ENCODE measurements at regions not wholly inside any gene's neighbourhood (a gene's known extent, or its start where the extent isn't known, plus 50 kb on each side); places are given as distances from the start of the nearest gene placed in this dataset.

DNA sequence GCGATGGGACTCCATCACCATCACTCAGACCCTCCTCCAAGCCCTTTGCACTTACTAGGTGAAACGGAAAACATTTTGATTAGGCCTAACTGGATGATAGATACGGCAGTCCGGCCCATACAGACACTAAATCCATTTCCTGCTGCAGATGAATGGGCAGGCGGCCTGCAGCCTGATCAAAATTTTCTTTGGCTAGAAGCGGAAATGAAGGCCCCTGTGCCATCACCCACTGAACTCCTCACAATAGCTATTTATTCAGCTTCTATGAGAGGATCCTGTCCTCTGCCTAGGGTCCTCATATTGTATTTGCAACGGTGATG lies 200.5 kb downstream of the OMA1 start:
- no peak overlapping the region for H3K27ac Mint-ChIP-seq
- H3K27me3 Mint-ChIP-seq = no peaks in the 10 kb centered on the region

GRCh38 chr1:58345215-58346035 lies 201.1 kb downstream of the OMA1 start:
- no peaks in the 10 kb centered on the region for H3K27me3 Mint-ChIP-seq
- H3K27ac Mint-ChIP-seq = no peak overlapping the region
- H3K36me3 Mint-ChIP-seq = no peaks in the 10 kb centered on the region
- no peaks in the 10 kb centered on the region for H3K4me1 Mint-ChIP-seq
- no peak for DNase-seq
- H3K4me3 Mint-ChIP-seq = no peak overlapping the region
- no peaks in the 10 kb centered on the region for H3K9me3 Mint-ChIP-seq

More for the DNA sequence above, 200.5 kb downstream of the OMA1 start:
- DNase-seq = no peak
- Mint-ChIP-seq H3K4me3 (no peak overlapping the region), H3K36me3 (no peaks in the 10 kb centered on the region), H3K4me1 (no peaks in the 10 kb centered on the region), H3K9me3 (peaks cover 3% of the 10 kb centered on the region)

DNA sequence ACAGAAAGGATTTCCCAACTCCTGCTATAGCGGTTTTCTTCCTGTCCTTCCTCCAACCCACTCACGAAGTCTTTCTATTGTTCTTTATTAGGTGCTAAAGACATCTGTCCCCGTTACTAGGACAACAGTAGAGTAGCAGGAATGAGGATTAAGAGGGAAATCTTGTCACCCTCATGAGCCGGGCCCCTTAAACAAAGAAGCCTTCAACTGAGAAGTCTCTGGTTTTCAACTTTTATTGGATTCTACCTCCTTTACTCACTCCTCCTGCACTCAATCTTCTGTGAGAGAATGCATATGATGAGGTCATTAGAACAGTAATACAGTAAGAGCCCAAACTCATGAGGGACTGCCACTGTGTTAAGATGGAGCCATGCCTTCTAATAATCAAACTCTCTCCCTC lies 206.3 kb downstream of the OMA1 start:
- Mint-ChIP-seq H3K4me3 (no peak overlapping the region), H3K27me3 (no peaks in the 10 kb centered on the region)
- no peak for DNase-seq

DNA sequence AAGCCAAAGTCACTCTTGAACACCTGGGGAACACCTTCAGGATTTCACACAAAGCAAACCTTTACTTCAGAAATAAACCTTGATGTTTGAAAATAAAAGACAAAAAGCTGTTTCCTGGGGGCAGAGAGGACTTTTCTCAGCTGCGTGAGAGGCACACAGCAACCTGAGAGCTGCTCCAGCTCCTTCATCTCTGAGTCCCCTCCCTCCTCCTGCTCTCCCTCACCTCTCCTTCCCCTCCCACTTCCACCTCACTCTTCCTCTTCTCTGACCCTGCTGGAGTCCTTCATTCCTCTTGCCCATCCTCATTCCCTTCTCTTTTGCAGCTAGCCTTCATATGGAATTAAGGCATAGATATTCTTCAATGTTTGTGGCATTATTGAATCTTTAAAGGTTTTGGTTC lies 208.4 kb downstream of the OMA1 start:
- Mint-ChIP-seq H3K27me3 (no peaks in the 10 kb centered on the region), H3K4me1 (no peaks in the 10 kb centered on the region), H3K36me3 (no peaks in the 10 kb centered on the region), H3K9me3 (no peaks in the 10 kb centered on the region), H3K27ac (no peak overlapping the region), H3K4me3 (no peak overlapping the region)
- no peak for DNase-seq

More for the DNA sequence above, 206.3 kb downstream of the OMA1 start:
- H3K36me3 Mint-ChIP-seq = no peaks in the 10 kb centered on the region
- H3K4me1 Mint-ChIP-seq = no peaks in the 10 kb centered on the region
- no peaks in the 10 kb centered on the region for H3K9me3 Mint-ChIP-seq
- H3K27ac Mint-ChIP-seq = no peak overlapping the region

- no peaks in the 10 kb centered on the region for H3K4me1 Mint-ChIP-seq
- H3K4me3 Mint-ChIP-seq = no peak overlapping the region
- H3K27ac Mint-ChIP-seq = no peak overlapping the region
- no peaks in the 10 kb centered on the region for H3K27me3 Mint-ChIP-seq
- no peak for DNase-seq
- no peaks in the 10 kb centered on the region for H3K36me3 Mint-ChIP-seq
- no peaks in the 10 kb centered on the region for H3K9me3 Mint-ChIP-seq
Observed at GRCh38 chr1:58333511-58333910, 213.0 kb downstream of the OMA1 start.

DNA sequence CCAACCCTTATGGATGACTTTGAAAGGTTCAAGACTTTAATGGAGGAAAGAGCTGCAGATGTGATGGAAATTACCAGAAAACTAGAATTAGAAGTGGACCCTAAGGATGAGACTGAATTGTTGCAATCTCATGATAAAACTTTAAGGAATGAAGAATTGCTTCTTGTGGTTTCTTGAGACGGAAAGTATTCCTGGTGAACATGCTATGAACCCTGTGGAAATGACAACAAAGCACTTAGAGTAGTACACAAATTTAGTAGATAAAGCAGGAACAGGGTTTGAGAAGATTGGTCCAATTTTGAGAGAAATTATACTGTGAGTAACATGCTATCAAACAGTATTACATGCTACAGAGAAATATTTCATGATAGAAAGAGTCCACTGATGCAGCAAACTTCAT lies 215.4 kb downstream of the OMA1 start:
- H3K27ac Mint-ChIP-seq = no peak overlapping the region
- no peak overlapping the region for H3K4me3 Mint-ChIP-seq
- H3K4me1 Mint-ChIP-seq = no peaks in the 10 kb centered on the region
- H3K9me3 Mint-ChIP-seq = no peaks in the 10 kb centered on the region
- H3K36me3 Mint-ChIP-seq = no peaks in the 10 kb centered on the region
- H3K27me3 Mint-ChIP-seq = no peaks in the 10 kb centered on the region
- no peak for DNase-seq

DNA sequence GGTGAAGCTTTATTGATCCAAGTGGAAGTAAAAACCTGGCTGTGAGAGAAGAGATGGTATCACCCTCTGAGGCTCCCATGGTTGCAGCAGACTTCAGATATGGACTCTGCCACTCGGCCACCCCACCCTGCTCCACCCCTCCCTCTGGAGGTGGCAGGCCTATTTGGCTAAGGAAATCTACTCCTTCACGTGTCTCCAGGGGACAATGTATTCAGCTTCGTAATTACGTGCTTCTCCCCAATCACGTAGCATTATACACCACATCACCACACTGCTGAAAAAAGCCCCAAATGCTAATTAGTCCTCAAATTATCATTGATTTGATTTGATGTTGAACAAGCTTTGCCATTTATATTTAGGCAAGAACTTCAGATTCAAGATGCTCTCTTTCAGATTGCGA lies 220.7 kb downstream of the OMA1 start:
- H3K4me1 Mint-ChIP-seq = peaks cover 10% of the 10 kb centered on the region
- DNase-seq = no peak
- peaks cover 7% of the 10 kb centered on the region for H3K9me3 Mint-ChIP-seq
- H3K36me3 Mint-ChIP-seq = no peaks in the 10 kb centered on the region
- H3K4me3 Mint-ChIP-seq = no peak overlapping the region
- H3K27ac Mint-ChIP-seq = no peak overlapping the region
- no peaks in the 10 kb centered on the region for H3K27me3 Mint-ChIP-seq

GRCh38 chr1:58324558-58324957 lies 222.0 kb downstream of the OMA1 start:
- peaks cover 10% of the 10 kb centered on the region for H3K4me1 Mint-ChIP-seq
- H3K9me3 Mint-ChIP-seq = peaks cover 7% of the 10 kb centered on the region
- no peak for DNase-seq
- no peak overlapping the region for H3K4me3 Mint-ChIP-seq
- H3K27me3 Mint-ChIP-seq = no peaks in the 10 kb centered on the region
- peak overlapping the region; percentile 10 for H3K27ac Mint-ChIP-seq
- no peaks in the 10 kb centered on the region for H3K36me3 Mint-ChIP-seq

GRCh38 chr1:58318157-58319005 lies 228.1 kb downstream of the OMA1 start:
- Mint-ChIP-seq H3K27ac (no peak overlapping the region), H3K9me3 (peaks cover 7% of the 10 kb centered on the region), H3K4me1 (no peaks in the 10 kb centered on the region), H3K4me3 (no peak overlapping the region), H3K36me3 (no peaks in the 10 kb centered on the region), H3K27me3 (no peaks in the 10 kb centered on the region)
- DNase-seq = no peak

DNA sequence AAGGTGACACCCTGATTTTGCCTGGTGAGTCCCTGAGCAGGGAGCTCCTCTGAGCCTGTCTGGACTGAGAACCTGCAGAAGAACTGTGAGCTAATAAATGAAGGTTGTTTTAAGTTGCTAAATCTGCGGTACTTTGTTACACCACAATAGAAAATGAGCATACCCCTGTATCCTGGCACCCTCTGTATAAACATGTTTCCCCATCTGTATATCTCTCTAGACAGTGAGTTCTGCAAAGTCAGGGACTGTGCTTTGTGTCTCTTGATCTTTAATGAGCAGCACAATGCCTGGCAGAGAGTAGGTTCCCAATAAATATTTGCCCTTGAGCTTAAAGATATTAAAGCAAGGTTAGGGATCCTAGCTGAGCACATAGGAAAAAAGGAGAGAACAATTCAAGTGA lies 228.8 kb downstream of the OMA1 start:
- Mint-ChIP-seq H3K4me1 (no peaks in the 10 kb centered on the region), H3K36me3 (no peaks in the 10 kb centered on the region), H3K27ac (no peak overlapping the region), H3K27me3 (no peaks in the 10 kb centered on the region), H3K9me3 (peaks cover 7% of the 10 kb centered on the region), H3K4me3 (no peak overlapping the region)
- no peak for DNase-seq

GRCh38 chr1:58317086-58317485 lies 229.4 kb downstream of the OMA1 start:
- DNase-seq = no peak
- no peaks in the 10 kb centered on the region for H3K4me1 Mint-ChIP-seq
- no peaks in the 10 kb centered on the region for H3K36me3 Mint-ChIP-seq
- no peaks in the 10 kb centered on the region for H3K27me3 Mint-ChIP-seq
- H3K4me3 Mint-ChIP-seq = no peak overlapping the region
- peaks cover 4% of the 10 kb centered on the region for H3K9me3 Mint-ChIP-seq
- H3K27ac Mint-ChIP-seq = no peak overlapping the region

DNA sequence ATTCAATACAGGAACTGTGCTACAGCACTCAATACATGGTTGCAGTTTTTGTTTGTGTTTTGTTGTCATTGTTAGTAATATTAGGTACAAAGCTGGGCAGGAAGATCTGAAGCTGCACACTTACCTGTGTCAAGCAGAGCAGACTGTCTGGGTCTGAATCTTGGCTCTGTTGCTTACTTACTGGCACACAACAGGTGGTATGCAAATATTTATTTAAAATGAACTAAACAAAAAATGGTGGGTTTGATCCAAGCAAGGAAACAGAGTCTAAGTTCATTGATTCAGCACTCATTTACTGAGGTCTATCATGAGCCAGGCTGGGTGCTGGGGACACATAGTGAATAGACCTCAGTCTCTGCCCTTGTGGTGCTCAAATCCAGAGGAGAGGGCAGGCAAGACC lies 230.4 kb downstream of the OMA1 start:
- no peaks in the 10 kb centered on the region for H3K27me3 Mint-ChIP-seq
- H3K27ac Mint-ChIP-seq = no peak overlapping the region
- H3K4me1 Mint-ChIP-seq = no peaks in the 10 kb centered on the region
- no peak for DNase-seq
- peaks cover 2% of the 10 kb centered on the region for H3K9me3 Mint-ChIP-seq
- no peak overlapping the region for H3K4me3 Mint-ChIP-seq
- no peaks in the 10 kb centered on the region for H3K36me3 Mint-ChIP-seq

- no peak for DNase-seq
- Mint-ChIP-seq H3K4me3 (no peak overlapping the region), H3K4me1 (no peaks in the 10 kb centered on the region), H3K27ac (no peak overlapping the region), H3K9me3 (no peaks in the 10 kb centered on the region), H3K27me3 (no peaks in the 10 kb centered on the region), H3K36me3 (no peaks in the 10 kb centered on the region)
Observed at GRCh38 chr1:58312971-58313563, 233.5 kb downstream of the OMA1 start.

- Mint-ChIP-seq H3K9me3 (no peaks in the 10 kb centered on the region), H3K4me3 (no peak overlapping the region), H3K4me1 (no peaks in the 10 kb centered on the region), H3K36me3 (no peaks in the 10 kb centered on the region), H3K27me3 (no peaks in the 10 kb centered on the region), H3K27ac (no peak overlapping the region)
- no peak for DNase-seq
Observed at GRCh38 chr1:58312461-58312860, 234.1 kb downstream of the OMA1 start.

GRCh38 chr1:58310881-58311280 lies 235.6 kb downstream of the OMA1 start:
- no peak for DNase-seq
- Mint-ChIP-seq H3K9me3 (no peaks in the 10 kb centered on the region), H3K36me3 (no peaks in the 10 kb centered on the region), H3K27me3 (no peaks in the 10 kb centered on the region), H3K4me3 (no peak overlapping the region), H3K4me1 (no peaks in the 10 kb centered on the region), H3K27ac (no peak overlapping the region)

Data from activated naive CD8-positive, alpha-beta T cell treated with anti-CD3 and anti-CD28 coated beads for 36 hours (primary cell).